Stimulated activated CD4-positive, alpha-beta T cell treated with anti-CD3 and anti-CD28 coated beads, Interleukin-1b, Interleukin-23, amount 100 ng/mL, for 48 hours (primary cell): ENCODE measurements at regions not wholly inside any gene's neighbourhood (a gene's known extent, or its start where the extent isn't known, plus 50 kb on each side); places are given as distances from the start of the nearest gene placed in this dataset.
A peak's percentile ranks its signal among the peaks of the same experiment; 100 is the strongest.

Experiments used
- DNase-seq: peaks from one replicate; pipeline ENCODE4 v3.0.0-alpha.2; 2020

DNA sequence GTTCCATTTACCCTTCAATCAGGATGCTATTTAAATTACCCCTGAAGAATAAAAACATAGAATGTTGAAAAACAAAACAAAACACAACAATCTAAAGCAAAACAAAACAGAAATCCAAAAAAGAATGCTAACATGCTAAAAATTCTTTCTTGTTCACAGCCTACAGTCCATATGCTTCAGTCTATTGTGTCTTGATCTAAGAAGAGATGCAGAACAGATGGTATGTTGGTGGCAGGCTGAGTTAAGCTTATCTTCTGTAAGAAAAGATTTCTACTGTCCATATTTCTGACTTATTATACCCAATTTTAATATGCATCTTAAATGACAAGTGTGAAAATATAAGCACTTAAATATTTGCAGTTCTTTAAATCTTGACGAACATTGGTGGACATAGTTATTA is 356.1 kb upstream of the SLITRK1 start:
- DNase-seq: no peak

- DNase-seq: no peak
Measured at GRCh38 chr13:84237143-84237542, 354.9 kb upstream of the SLITRK1 start.

DNA sequence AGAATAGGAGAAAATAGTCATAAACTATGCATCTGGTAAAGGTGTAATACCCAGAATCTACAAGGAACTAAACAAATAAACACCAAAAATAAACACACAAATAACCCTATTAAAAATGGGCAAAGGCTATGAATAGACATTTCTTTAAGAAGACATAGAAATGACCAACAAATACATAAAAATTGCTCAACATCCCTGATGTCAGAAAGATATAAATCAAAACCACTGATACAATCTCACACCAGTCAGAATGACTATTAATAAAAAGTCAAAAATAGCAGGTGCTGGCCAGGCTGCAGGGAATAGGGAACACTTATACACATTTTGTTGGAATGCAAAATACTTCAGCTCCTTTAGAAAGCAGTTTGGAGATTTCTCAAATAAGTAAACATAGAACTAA is 352.1 kb upstream of the SLITRK1 start:
- DNase-seq: no peak

DNA sequence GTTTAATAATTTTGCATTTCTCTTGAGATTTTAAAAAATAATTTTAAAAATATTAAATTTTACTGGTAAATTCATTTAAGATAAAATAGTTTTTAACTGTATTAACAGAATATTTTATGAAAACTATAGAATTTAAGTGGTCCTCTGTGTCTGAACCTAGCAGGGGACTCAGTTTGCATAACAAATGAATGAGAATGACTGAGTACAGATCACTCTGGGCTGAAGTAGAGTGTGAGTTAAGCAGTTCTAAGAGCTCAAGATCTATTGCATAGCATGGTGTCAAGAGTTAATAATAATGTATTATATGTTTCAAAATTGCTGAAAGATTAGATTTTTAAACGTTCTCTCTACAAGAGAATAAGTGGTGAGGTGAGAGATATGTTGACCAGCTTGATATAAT is 348.3 kb upstream of the SLITRK1 start:
- DNase-seq: no peak

DNA sequence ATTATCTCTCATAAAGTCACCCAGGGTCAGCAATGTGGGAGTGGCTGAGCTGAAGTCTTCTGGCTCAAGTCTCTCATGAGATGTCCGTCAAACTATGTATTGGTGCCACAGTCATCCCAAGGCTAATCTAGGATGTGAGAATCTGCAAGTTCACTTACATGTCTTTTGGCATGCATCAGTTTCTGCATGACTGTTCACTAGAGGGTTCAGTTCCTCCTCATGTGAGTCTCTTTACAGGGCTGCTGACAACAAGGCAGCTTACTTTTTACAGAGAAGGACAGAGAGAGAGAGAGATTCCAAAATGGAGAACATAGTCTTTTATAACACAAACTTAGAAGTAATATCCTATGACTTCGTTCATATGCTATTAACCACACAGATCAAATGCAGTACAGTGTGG is 328.8 kb upstream of the SLITRK1 start:
- no peak for DNase-seq

DNA sequence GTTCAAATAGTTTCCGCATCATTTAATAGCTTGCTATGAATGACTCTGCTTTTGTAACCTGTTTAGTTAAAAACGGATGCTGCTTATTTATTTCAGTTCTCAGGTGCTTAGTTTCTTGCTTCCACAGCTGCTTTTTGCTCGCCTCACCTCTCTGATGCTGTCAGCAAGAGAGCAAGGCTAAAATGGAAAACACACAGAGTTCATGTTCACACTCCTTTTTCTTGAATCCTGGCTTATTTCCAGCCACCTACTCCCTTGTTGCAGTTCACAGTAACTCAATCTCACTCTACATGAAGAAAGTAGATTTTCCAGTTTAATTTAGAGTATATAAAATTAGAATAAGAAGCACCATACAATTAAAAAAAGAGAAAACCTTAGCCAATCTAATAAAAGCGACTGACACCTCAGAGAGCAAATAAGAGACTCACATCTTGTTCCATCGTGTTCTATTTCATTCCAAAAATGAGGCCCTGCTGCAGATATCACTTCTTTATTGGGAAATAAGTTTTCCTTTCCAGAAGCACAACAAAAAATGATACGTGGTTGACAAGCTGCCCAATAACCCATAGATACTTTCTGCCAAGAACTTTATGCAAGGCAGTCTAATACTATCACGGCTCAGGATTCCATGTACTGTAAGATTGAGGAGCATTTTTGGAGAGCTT is 326.1 kb upstream of the SLITRK1 start:
- no peak for DNase-seq

DNA sequence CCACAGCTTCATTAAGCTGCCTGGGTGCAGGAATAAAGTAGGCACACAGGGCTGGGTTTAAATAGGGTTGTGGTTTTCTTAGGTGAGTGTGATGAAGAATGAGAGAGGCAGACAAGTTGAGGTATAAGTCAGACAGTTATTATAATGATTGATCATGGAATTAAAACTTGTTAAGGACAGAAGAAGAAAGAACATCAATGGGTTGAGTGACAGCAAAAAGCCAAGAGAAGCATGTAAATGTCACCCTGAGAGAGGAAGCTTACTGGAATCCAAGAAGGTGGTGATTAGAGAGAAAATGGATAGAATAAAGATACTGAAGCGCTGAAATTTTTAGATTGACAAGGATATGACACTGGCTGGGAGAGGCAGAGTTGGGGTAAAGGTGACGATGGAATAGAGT is 325.2 kb upstream of the SLITRK1 start:
- DNase-seq: no peak

DNA sequence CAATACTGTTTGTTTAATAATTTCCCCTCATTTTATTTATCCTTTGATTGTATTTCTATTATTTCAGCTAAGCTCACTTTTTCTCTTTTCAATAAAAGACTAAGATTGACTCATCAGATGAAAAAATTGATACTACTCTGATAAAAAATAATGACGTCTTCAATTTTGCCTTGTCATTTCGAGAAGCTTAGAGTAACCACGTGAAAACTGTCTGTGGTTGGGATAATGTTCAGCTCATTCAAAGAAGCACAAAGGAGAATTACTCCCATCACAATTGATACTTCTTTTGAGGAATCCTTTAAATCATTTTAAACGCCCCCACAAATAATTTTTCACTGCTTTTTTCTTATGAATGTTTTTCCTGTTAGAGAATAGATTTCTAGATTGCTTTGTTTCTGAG is 318.7 kb upstream of the SLITRK1 start:
- DNase-seq: no peak

GRCh38 chr13:84192125-84192524 is 309.9 kb upstream of the SLITRK1 start:
- DNase-seq: no peak

DNA sequence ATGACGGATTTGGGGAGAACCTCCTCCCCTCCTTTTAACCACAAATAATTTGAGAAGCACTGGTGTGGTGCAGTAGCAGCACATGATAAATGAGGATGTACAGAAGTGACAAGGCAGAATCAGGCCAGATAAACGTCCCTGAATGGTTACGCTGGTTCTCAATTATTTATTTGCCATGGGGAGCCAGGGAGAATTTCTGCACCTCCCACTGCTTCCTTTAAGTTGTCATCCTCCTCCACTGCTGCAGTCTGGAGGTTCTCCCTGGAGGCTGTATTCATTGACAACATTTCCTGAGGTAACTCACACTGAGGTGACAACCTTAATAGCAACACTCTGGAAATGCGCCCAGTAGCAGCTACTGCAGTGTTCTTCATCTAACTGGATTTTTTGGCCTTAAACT is 308.9 kb upstream of the SLITRK1 start:
- DNase-seq: no peak

DNA sequence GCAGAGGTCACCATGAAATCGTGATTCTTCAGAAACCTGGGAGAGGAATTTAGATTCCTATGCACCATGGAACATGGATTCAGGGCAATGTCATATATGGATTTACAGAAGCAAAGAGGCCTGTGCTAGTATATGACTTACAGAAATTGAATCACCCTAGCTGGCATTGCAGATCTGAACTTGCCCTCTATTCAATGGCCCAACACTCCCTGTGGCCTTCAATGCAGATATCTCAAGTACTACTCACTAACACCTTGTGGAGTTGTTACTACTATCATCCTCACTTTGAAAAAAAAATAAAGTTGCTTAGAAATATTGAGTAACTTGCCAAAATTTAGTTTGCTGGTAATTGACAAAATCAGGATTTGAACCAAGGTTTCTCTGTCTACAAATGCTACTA is 305.4 kb upstream of the SLITRK1 start:
- no peak for DNase-seq

DNA sequence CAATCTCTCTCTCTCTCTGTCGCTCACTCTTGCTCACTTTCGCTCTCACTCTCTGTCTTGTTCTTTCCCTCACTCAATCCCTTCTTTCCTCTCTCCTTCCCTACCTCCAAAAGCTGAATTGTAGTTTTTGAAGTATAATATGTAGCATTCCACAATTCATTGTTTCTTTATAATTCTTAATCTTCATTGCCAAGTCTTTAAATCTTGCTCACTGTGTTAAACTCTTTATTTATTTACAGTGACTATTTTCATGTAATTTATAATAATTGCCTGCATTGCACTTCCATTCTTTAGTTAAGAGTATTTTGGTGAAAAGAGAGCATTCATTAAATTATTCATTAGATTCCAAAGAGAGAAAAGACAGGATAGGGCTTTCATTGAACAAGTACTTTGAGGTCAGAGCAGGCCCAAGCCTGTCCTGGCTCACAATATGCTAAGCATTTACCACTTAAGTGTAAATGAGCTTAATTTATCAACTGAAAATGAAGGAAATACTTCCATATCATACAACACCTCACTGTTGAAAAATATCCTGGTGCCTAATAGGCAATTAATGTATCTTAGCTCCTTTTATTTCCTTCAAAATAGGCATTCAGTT is 257.4 kb upstream of the SLITRK1 start:
- no peak for DNase-seq

DNA sequence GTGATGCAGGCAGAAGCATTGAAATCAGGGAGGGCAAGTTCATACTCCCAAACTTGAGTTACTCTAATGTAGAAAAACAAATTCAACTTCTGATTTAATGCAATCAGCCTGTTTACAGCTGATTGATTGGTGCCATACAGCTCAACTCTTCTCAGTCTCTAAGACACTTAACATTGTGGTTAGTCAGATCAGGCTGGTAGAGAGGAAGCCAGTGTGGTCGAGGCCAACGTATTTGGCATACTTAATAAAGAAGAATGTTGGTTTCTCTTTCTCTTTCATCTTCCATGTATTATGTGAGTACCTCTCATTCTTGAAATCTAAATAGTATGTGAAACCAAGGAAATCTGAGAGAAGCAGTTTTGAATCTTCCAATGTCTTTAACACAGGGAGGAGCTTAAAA is 255.0 kb upstream of the SLITRK1 start:
- peak; percentile 40 for DNase-seq

DNA sequence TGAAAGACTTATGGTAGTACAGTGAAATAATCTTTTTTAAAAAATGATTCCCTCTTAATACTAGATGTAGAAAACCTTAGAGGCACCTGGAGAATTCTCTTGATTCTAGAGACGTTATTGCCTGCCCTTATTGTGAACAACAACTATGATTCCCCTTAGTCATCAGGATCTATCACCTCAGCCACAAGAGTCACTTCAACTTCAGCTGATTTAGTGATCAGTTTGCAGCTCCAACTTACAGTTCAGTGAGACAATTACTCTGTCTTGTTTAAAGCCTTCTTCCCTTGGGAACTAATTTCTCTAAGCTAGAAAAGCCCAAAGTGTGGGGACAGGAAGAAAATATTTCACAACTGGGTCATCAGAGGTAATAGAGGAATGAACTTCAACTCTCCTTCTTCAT is 254.3 kb upstream of the SLITRK1 start:
- DNase-seq: no peak

- no peak for DNase-seq
Measured at GRCh38 chr13:84132491-84132890, 250.2 kb upstream of the SLITRK1 start.

DNA sequence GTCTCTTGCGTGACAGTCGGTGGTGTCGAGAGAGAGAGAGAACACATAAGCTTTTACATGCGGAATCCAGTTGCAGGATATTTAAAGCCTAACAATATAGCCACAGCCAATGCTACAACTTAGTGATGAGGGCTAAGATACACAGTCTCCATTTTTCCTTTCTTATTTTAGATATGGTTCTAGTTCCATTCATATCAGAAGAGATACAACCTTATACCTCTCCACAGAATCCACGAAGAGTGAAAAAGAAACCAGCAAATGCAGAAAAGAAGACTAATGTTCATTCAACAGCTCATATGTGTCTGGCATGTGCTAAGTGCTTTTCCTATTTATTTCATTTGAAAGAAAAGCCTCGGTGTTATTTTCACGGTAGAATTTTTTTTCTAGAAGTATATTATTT is 249.0 kb upstream of the SLITRK1 start:
- no peak for DNase-seq

DNA sequence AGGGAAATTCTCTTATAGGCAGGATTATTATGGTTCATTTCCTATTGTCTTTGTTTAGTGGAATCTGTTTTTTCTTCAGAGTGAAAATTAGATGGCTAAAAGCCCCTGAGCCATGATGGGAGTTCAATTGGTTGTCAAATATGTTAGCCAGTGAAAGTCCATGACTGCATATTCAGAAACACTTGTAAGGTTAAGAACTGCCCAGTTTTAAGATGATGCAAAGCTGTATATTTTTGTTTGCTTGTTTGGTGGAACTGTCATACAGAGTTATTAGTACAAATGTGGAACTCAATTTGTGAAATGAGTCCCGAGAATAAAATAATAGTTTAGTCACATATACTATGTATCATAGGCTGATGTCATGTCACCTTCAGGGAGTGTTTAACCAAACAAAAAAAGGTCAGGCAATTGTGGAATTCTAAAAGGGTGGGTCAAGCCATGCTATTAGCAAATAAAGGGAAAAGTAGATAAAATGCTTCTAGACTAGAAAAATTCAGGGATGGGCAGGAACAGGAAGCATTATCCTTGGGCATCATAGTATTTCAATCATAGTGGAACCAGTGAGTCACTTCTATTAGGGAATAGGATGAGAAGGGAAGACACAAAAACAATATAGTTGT is 248.3 kb upstream of the SLITRK1 start:
- no peak for DNase-seq

DNA sequence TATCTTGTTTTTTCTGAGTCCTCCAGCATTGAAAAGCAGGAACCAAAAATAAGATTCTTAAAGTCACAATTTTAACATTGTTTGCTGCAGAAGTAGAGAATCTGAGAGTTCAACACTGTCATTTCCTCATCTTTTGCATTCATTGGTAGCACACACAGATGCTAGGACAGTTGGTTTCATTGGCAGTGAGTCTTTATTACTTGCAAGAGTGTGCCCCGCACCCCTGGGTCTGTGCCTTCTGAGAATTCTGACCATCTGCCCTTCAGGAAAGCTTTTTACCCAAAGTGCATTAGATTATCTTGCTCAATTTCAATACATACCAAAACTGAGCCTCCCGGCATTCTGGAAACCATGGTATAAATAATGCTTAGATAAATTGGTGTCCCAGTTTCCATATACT is 247.7 kb upstream of the SLITRK1 start:
- DNase-seq: no peak

- DNase-seq: no peak
Measured at GRCh38 chr13:84127597-84128128, 245.4 kb upstream of the SLITRK1 start.

GRCh38 chr13:84126671-84127171 is 244.4 kb upstream of the SLITRK1 start:
- peak; percentile 4 for DNase-seq

GRCh38 chr13:84121456-84121855 is 239.2 kb upstream of the SLITRK1 start:
- DNase-seq: no peak

GRCh38 chr13:84118839-84119409 is 236.7 kb upstream of the SLITRK1 start:
- DNase-seq: no peak

GRCh38 chr13:84098273-84098672 is 216.0 kb upstream of the SLITRK1 start:
- no peak for DNase-seq

DNA sequence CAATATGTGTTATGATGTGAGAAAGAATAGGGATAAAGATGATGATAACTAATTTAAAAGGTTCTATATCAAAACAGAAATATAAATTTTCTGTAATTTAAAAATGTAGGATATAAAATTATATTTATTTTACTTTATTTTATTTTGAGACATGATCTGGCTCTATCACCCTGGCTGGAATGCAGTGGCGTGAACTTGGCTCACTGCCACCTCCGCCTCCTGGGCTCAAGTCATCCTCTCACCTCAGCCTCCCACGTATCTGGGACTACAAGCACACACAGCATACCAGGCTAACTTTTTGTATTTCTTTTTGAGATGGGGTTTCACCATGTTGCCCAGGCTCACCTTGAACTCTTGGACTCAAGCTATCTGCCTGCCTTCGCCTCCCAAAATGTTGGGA is 214.9 kb upstream of the SLITRK1 start:
- no peak for DNase-seq
